Renal pelvis (tissue), 1 donor: ENCODE measurements at regions not wholly inside any gene's neighbourhood (a gene's known extent, or its start where the extent isn't known, plus 50 kb on each side); places are given as distances from the start of the nearest gene placed in this dataset.
A peak's percentile ranks its signal among the peaks of the same experiment; 100 is the strongest.

Experiments
- DNase-seq: peaks from one replicate; pipeline ENCODE4 v3.0.0-alpha.2; 2013

DNA sequence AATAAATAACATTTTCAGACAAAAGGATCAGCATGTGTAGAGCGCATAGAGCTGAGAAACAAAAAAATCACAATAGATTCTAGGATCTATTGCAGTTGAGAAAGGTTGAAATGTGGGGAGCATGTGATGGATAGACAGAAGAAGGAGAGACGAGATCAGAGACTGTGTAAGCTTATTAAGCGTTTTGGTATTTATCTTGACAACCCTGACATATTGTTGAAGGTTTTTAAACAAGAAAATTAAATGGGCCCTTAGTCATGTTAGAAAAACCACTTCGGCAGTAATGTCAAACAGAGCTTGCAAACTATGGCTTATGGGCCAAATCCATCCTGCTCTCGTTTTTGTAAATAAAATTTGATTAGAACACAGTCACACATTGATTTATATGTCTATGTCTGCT is 200.5 kb upstream of the KLF4 start:
- no peak for DNase-seq

DNA sequence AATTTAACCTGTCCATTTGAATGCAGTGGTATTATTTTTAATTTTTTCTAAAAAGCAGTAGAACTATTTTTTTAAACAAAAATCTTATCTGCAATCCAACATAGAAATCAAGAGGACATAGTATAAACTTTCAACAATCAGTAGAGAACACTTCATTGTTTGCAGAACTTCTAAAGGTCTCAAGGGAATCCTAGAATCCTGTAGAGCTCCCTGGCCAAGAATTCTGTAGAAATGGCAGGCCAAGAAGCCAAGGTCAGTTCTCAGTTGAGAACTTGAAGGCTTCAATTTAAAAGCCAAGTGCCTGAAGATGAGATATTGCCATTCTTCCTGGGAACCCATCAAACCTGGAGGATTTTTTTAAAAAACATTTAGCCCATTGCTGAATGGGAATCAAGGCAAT is 199.2 kb upstream of the KLF4 start:
- no peak for DNase-seq

GRCh38 chr9:107685901-107686300 is 196.3 kb upstream of the KLF4 start:
- no peak for DNase-seq

DNA sequence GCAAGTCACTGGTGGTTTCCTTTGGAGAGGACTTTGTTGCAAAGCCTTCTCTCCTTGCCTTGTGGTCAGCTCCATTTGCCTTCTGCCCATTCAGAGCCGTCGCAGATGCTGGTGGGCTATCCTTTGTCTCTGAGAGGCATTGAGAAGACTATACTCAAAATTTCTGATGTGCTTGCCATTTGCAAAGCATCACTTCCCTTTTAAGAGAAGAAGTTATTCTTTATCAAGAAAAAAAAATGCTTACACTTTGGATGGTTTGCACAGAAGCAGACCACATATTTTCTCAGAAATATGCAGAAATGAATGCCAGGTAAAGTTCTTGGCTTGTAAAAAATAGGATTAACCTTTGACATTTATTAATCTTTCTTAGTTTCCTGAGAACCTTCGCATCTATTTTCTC is 195.8 kb upstream of the KLF4 start:
- no peak for DNase-seq

GRCh38 chr9:107684224-107684623 is 194.7 kb upstream of the KLF4 start:
- DNase-seq, result no peak

- no peak for DNase-seq
These were observed 194.0 kb upstream of the KLF4 start for GRCh38 chr9:107683566-107683965.

DNA sequence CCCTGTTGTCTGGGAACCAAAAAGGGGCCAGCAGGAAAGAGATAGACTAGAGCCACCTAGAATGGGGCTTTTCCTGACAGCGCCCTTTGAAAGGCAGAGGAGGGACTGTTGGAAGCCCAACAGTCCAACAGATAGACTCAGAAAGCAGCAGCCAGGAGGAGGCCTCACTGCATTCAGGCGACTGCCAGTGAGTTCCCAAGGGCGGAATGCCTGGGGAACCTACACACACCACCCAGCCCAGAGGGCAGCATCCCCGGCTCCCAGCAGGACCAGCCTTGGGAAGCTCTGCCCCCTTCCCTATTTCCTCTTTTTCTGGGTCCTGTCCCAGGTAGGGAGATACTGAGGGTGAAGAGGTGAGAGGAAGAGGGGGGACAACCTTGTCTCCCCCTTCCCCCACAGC is 192.4 kb upstream of the KLF4 start:
- DNase-seq, result no peak

- DNase-seq, result no peak
These were observed 186.0 kb upstream of the KLF4 start for GRCh38 chr9:107675351-107676259.

- no peak for DNase-seq
These were observed 185.2 kb upstream of the KLF4 start for GRCh38 chr9:107674721-107675277.

DNA sequence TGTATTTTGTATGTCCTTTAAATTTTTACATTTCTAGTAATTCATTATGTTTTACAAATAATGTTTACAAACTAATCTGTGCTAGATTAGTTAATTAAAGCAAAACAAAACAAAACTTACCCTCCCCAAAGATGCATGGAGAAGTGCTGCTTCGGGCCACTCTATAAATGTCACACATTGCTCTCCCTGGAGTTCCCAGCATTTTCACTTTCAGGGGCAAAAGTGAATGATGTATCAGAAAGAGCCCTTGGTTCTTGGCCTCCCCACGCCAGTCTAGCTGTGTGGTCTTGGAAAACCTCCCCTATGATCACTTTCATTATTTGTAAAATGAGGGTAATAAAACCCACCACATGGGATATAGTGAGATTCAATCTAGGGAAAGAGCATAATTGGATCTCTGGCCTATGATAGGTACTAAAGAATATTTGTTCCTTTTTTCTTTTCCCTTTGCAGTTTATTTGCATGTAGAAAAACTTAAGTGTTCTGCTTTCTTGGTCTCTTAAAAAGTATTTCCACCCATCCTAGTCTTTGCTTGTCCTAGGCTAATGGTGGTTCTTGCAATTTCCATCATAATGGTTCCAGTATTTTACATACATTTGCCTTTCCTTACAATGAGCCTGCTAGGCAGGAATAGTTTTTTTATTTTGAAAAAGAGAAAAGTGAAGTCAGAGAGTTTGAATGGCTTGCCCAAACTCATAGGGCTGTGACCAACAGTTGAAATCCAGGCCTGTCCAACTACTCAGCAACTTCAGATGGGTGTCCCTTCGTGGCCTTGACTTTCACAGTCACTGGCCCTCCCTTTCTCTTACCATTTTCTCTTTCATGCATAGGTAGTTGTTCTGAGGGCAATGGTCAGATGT is 184.5 kb upstream of the KLF4 start:
- DNase-seq, result no peak

DNA sequence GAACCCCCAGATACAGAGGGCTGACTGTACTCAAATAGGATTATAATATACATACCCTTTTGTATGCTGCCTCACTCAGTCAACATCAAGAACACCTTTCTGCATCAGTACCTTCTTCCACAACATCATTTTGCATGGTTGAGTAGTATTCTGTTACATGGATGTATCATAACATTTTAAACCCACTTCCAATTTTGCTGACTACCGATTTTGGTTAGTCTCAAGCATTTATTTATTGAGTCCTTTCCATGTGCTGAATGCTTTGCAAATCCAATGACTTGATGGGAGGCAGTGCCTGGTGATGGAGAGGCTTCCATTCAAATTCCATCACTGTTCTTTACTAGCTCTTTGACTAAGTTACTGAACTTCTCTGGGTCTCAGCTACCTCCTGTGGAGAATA is 182.0 kb upstream of the KLF4 start:
- DNase-seq, result no peak

DNA sequence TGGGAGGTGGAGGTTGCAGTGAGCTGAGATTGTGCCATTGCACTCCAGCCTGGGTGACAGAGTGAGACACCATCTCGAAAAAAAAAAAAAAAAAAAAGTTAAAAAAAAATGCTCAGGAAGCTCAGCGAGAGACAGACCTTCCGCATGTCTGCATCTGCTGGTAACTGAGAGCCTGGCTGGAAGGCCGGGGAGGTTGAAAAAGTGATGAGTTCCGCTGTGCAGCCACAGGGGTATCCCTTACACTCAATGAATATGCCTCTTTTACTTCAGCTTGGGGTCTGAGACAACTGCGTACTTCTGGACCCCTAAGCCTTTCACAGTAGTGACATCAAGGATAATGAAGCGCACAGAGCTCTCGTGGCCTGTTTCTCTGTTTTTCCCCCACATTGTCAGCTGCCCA is 179.9 kb upstream of the KLF4 start:
- no peak for DNase-seq

- peak; percentile 20 for DNase-seq
These were observed 177.9 kb upstream of the KLF4 start for GRCh38 chr9:107667231-107668070.

- no peak for DNase-seq
These were observed 175.5 kb upstream of the KLF4 start for GRCh38 chr9:107665057-107665456.

- no peak for DNase-seq
These were observed 171.4 kb upstream of the KLF4 start for GRCh38 chr9:107660976-107661375.

GRCh38 chr9:107653263-107653821 is 163.8 kb upstream of the KLF4 start:
- no peak for DNase-seq

DNA sequence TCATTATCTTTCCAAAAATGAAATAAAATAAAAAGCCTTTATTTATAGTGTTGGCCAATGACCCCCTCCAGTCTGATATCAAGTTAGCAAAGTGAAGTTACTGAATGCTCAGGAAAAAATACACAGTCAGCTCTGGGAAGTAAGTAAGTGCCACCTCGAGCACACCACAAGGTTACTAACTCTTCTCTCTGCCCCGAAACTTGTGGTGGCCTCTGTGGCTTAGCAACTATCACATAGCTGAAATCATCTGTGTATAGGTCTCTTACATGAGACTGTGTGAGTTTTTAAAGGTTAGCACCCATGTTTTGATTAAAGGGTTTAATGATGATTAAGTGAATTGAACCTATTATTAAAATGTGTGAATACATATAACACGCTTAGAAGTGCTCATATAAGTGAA is 161.4 kb upstream of the KLF4 start:
- no peak for DNase-seq

DNA sequence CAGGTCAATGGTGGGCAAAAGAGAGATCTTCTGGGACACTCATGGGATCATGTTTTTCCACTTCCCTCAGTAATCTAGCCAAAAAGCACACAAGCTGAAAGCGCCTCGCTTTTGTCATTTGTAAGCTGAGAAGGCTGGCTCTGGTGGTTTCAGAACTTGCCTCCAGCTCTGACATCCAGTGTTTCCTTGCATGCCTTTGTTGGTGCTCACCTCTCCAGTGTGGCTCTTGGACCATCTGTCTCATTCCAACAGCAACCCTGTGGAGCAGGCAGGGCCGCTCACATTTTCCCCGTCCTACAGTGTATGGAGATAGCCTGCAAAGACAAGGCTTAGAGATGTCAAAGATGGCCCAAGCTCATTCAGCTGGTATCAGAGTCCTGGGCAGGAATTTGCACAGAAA is 160.8 kb upstream of the KLF4 start:
- no peak for DNase-seq

- DNase-seq, result no peak
These were observed 158.7 kb upstream of the KLF4 start for GRCh38 chr9:107648153-107648715.

DNA sequence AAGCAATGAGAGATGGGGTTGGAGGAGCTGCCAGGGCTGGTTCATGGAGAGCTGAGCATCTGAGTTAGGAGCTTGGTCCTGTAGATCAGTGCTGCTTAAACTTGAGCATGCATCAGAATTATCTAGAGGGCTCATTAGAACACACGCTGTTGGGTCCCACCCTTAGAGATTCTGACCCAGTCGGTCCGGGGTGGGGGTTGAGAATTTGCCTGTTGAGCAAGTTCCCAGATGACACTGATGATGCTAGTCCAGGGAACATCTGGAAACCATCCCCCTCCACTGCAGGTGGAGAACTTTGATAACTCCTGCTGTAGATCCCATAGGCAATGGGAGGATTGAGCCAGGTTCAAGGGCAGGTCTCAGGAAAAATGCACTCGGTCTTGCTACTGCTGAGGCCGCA is 158.0 kb upstream of the KLF4 start:
- no peak for DNase-seq

- no peak for DNase-seq
These were observed 157.6 kb upstream of the KLF4 start for GRCh38 chr9:107647141-107647540.
